ENCODE measurements at regions not wholly inside any gene's neighbourhood (a gene's known extent, or its start where the extent isn't known, plus 50 kb on each side); places are given as distances from the start of the nearest gene placed in this dataset.

GRCh38 chr11:121700968-121701367, 248.2 kb upstream of the SORL1-AS1 start:
- no peak overlapping the region for H3K4me3 ChIP-seq (replicated peaks; ENCODE audit: low read depth, low read length)
- no peak for DNase-seq (ENCODE audit: extremely low read depth, insufficient read length)
- no peaks in the 10 kb centered on the region for H3K36me3 ChIP-seq (ENCODE audit: control insufficient read depth, insufficient read depth, low read length)
- H3K27me3 ChIP-seq (replicated peaks; ENCODE audit: control insufficient read depth, insufficient read depth, low read length): peaks cover 2% of the 10 kb centered on the region
- TF ChIP-seq, protein P1, sequence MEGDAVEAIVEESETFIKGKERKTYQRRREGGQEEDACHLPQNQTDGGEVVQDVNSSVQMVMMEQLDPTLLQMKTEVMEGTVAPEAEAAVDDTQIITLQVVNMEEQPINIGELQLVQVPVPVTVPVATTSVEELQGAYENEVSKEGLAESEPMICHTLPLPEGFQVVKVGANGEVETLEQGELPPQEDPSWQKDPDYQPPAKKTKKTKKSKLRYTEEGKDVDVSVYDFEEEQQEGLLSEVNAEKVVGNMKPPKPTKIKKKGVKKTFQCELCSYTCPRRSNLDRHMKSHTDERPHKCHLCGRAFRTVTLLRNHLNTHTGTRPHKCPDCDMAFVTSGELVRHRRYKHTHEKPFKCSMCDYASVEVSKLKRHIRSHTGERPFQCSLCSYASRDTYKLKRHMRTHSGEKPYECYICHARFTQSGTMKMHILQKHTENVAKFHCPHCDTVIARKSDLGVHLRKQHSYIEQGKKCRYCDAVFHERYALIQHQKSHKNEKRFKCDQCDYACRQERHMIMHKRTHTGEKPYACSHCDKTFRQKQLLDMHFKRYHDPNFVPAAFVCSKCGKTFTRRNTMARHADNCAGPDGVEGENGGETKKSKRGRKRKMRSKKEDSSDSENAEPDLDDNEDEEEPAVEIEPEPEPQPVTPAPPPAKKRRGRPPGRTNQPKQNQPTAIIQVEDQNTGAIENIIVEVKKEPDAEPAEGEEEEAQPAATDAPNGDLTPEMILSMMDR (IDR thresholded peaks at IDR 0.05; ENCODE audit: insufficient read depth, low read length, poor library complexity, severe bottlenecking): no peak

- DNase-seq (ENCODE audit: extremely low read depth, insufficient read length): no peak
- no peaks in the 10 kb centered on the region for H3K36me3 ChIP-seq (ENCODE audit: control insufficient read depth, insufficient read depth, low read length)
- H3K27me3 ChIP-seq (replicated peaks; ENCODE audit: control insufficient read depth, insufficient read depth, low read length): peaks cover 2% of the 10 kb centered on the region
- TF ChIP-seq, protein P1 (IDR thresholded peaks at IDR 0.05; ENCODE audit: insufficient read depth, low read length, poor library complexity, severe bottlenecking): no peak
- H3K4me3 ChIP-seq (replicated peaks; ENCODE audit: low read depth, low read length): no peak overlapping the region
Measured at GRCh38 chr11:121699801-121700200, 247.0 kb upstream of the SORL1-AS1 start.

GRCh38 chr11:121696931-121697670, 244.3 kb upstream of the SORL1-AS1 start:
- TF ChIP-seq, protein P1 (IDR thresholded peaks at IDR 0.05; ENCODE audit: insufficient read depth, low read length, poor library complexity, severe bottlenecking): no peak
- Histone ChIP-seq H3K36me3 (ENCODE audit: control insufficient read depth, insufficient read depth, low read length) (no peaks in the 10 kb centered on the region), H3K27me3 (replicated peaks; ENCODE audit: control insufficient read depth, insufficient read depth, low read length) (peaks cover 2% of the 10 kb centered on the region; the same call in 1 of the 2 replicates), H3K4me3 (replicated peaks; ENCODE audit: low read depth, low read length) (no peak overlapping the region)
- DNase-seq (ENCODE audit: extremely low read depth, insufficient read length): no peak

GRCh38 chr11:121696177-121696871, 243.6 kb upstream of the SORL1-AS1 start:
- TF ChIP-seq, protein P1 (IDR thresholded peaks at IDR 0.05; ENCODE audit: insufficient read depth, low read length, poor library complexity, severe bottlenecking): no peak
- DNase-seq (ENCODE audit: extremely low read depth, insufficient read length): no peak
- no peak overlapping the region for H3K4me3 ChIP-seq (replicated peaks; ENCODE audit: low read depth, low read length)
- no peaks in the 10 kb centered on the region; the same call in 1 of the 2 replicates for H3K27me3 ChIP-seq (replicated peaks; ENCODE audit: control insufficient read depth, insufficient read depth, low read length)
- H3K36me3 ChIP-seq (ENCODE audit: control insufficient read depth, insufficient read depth, low read length): no peaks in the 10 kb centered on the region

DNA sequence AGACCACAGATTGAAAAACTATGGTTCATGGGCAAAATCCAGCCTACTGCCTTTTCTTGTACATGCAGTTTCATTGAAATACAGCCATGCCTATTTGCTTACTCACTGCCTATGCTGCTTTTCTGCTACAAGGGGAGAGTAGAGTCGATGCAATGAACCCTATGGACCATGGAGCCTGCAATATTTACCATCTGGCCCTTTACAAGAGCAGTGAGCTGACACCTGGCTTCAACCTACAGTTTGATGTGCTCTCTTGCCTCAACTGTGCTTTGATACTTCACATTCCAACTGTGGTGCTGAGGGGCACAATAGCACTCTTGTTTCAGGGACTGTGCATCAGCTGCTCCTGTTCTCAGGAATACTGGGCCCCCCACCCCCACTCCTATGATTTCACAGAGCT, 239.5 kb upstream of the SORL1-AS1 start:
- Histone ChIP-seq H3K27me3 (replicated peaks; ENCODE audit: control insufficient read depth, insufficient read depth, low read length) (no peaks in the 10 kb centered on the region; the same call in 1 of the 2 replicates), H3K4me3 (replicated peaks; ENCODE audit: low read depth, low read length) (no peak overlapping the region), H3K36me3 (ENCODE audit: control insufficient read depth, insufficient read depth, low read length) (no peaks in the 10 kb centered on the region)
- DNase-seq (ENCODE audit: extremely low read depth, insufficient read length): no peak
- TF ChIP-seq, protein P1 (IDR thresholded peaks at IDR 0.05; ENCODE audit: insufficient read depth, low read length, poor library complexity, severe bottlenecking): no peak
